CD4-positive, alpha-beta memory T cell (primary cell): ENCODE measurements at regions not wholly inside any gene's neighbourhood (a gene's known extent, or its start where the extent isn't known, plus 50 kb on each side); places are given as distances from the start of the nearest gene placed in this dataset.

Source experiments
- CTCF ChIA-PET: fragments of 350-600 bp; sonication (Branson Sonifier 250); formaldehyde crosslinking; loops from one replicate; lab custom pipeline; 2021; ENCODE audit warnings: inconsistent platforms; ENCODE audit not compliant: partially characterized antibody; lab: Charles Lee
- POLR2A ChIA-PET: fragments of 350-600 bp; sonication (Branson Sonifier 250); formaldehyde crosslinking; loops from one replicate; lab custom pipeline; 2021; ENCODE audit not compliant: partially characterized antibody; lab: Charles Lee
- DNase-seq, 5 donors: peaks; one replicate each; pipeline versions ENCODE4 v3.0.0 to v3.0.0-alpha.2; 2020 to 2022; ENCODE audit warnings: mixed read lengths in 1 of 5
- H3K27ac ChIP-seq: one replicate; pipeline ENCODE4 v1.7.0; 2013; ENCODE audit warnings: low read depth, low read length
- H3K27me3 ChIP-seq: 2 replicates; pipeline ENCODE4 v1.7.0; 2013; ENCODE audit warnings: mild to moderate bottlenecking, low read length, moderate library complexity; ENCODE audit not compliant: insufficient read depth
- H3K36me3 ChIP-seq: 2 replicates; pipeline ENCODE4 v1.7.0; 2013; ENCODE audit warnings: mild to moderate bottlenecking, low read length, moderate library complexity; ENCODE audit not compliant: insufficient read depth
- H3K4me1 ChIP-seq: 2 replicates; pipeline ENCODE4 v1.7.0; 2013; ENCODE audit warnings: mild to moderate bottlenecking, low read length, moderate library complexity; ENCODE audit not compliant: insufficient read depth
- H3K4me3 ChIP-seq, 2 donors: one replicate each; pipeline ENCODE4 v1.7.0; 2013; ENCODE audit warnings: low read length in 2 of 2, mild to moderate bottlenecking in 1 of 2
- H3K9me3 ChIP-seq, 2 donors: one replicate each; pipeline ENCODE4 v1.7.0; 2013; ENCODE audit warnings: low read length in 2 of 2, control low read depth in 1 of 2; ENCODE audit not compliant: control insufficient read depth in 1 of 2
- H3K27ac Mint-ChIP-seq, 7 donors: one replicate each; pipeline ENCODE4 v1.8.0; 2020 to 2021; ENCODE audit warnings: mixed read lengths in 7 of 7, mild to moderate bottlenecking in 6 of 7, inconsistent platforms in 3 of 7, moderate library complexity in 3 of 7
- H3K27me3 Mint-ChIP-seq, 2 donors: one replicate each; pipeline ENCODE4 v1.8.0; 2020 to 2021; ENCODE audit warnings: mixed read lengths in 2 of 2
- H3K36me3 Mint-ChIP-seq, 2 donors: one replicate each; pipeline ENCODE4 v1.8.0; 2020 to 2021; ENCODE audit warnings: mixed read lengths in 2 of 2, inconsistent platforms in 1 of 2, mild to moderate bottlenecking in 1 of 2
- H3K4me1 Mint-ChIP-seq, 4 donors: one replicate each; pipeline ENCODE4 v1.8.0; 2020 to 2021; ENCODE audit warnings: mixed read lengths in 4 of 4, mild to moderate bottlenecking in 1 of 4
- H3K4me3 Mint-ChIP-seq, 8 donors: one replicate each; pipeline ENCODE4 v1.8.0; 2020 to 2021; ENCODE audit warnings: mixed read lengths in 8 of 8, mild to moderate bottlenecking in 7 of 8, moderate library complexity in 6 of 8, inconsistent platforms in 3 of 8
- H3K9me3 Mint-ChIP-seq, 8 donors: one replicate each; pipeline ENCODE4 v1.8.0; 2020 to 2021; ENCODE audit warnings: mixed read lengths in 8 of 8, mild to moderate bottlenecking in 5 of 8, inconsistent platforms in 3 of 8, moderate library complexity in 1 of 8
- intact Hi-C: fragments of 100-400 bp; cut with micrococcal nuclease; formaldehyde crosslinking; loops from one replicate; pipeline ENCODE4 v1.15.1; 2023

- H3K27me3 ChIP-seq, result peaks cover 4% of the 10 kb centered on the region
- CTCF ChIA-PET, result no interaction called here
- H3K27ac ChIP-seq, result no peak overlapping the region
- no peak overlapping the region for H3K27ac Mint-ChIP-seq
- POLR2A ChIA-PET, result no interaction called here
- intact Hi-C loops, result no loop called here
- H3K4me1 ChIP-seq, result no peaks in the 10 kb centered on the region
- H3K9me3 Mint-ChIP-seq, result no peaks in the 10 kb centered on the region
- DNase-seq, result no peak
- H3K4me1 Mint-ChIP-seq, result no peaks in the 10 kb centered on the region
- no peaks in the 10 kb centered on the region for H3K27me3 Mint-ChIP-seq
- no peaks in the 10 kb centered on the region for H3K36me3 Mint-ChIP-seq
- no peaks in the 10 kb centered on the region for H3K9me3 ChIP-seq
- H3K36me3 ChIP-seq, result no peaks in the 10 kb centered on the region
- no peak overlapping the region for H3K4me3 Mint-ChIP-seq
- no peak overlapping the region for H3K4me3 ChIP-seq
These were observed 536.7 kb upstream of the TBL1XR1 start for GRCh38 chr3:177733936-177734335.

GRCh38 chr3:177735431-177735830, 538.1 kb upstream of the TBL1XR1 start:
- Histone ChIP-seq H3K9me3 (no peaks in the 10 kb centered on the region), H3K4me1 (no peaks in the 10 kb centered on the region), H3K36me3 (no peaks in the 10 kb centered on the region), H3K27me3 (peaks cover 4% of the 10 kb centered on the region), H3K27ac (no peak overlapping the region), H3K4me3 (no peak overlapping the region)
- H3K36me3 Mint-ChIP-seq, result no peaks in the 10 kb centered on the region
- POLR2A ChIA-PET, result no interaction called here
- no peaks in the 10 kb centered on the region for H3K27me3 Mint-ChIP-seq
- H3K27ac Mint-ChIP-seq, result no peak overlapping the region
- CTCF ChIA-PET, result no interaction called here
- no peaks in the 10 kb centered on the region for H3K4me1 Mint-ChIP-seq
- H3K4me3 Mint-ChIP-seq, result no peak overlapping the region
- intact Hi-C loops, result no loop called here
- DNase-seq, result no peak
- H3K9me3 Mint-ChIP-seq, result no peaks in the 10 kb centered on the region

GRCh38 chr3:177739461-177739860, 542.2 kb upstream of the TBL1XR1 start:
- no peaks in the 10 kb centered on the region for H3K27me3 Mint-ChIP-seq
- no peaks in the 10 kb centered on the region for H3K4me1 ChIP-seq
- no peak overlapping the region for H3K27ac ChIP-seq
- H3K9me3 ChIP-seq, result no peaks in the 10 kb centered on the region
- no peak overlapping the region for H3K27ac Mint-ChIP-seq
- no peak for DNase-seq
- H3K27me3 ChIP-seq, result peaks cover 4% of the 10 kb centered on the region
- H3K4me3 ChIP-seq, result no peak overlapping the region
- H3K4me3 Mint-ChIP-seq, result no peak overlapping the region
- ChIA-PET POLR2A (no interaction called here), CTCF (no interaction called here)
- no peaks in the 10 kb centered on the region for H3K36me3 ChIP-seq
- intact Hi-C loops, result no loop called here
- no peaks in the 10 kb centered on the region for H3K36me3 Mint-ChIP-seq
- H3K9me3 Mint-ChIP-seq, result peaks cover 0 to 1% (median 0%) of the 10 kb centered on the region in 8 donors
- no peaks in the 10 kb centered on the region for H3K4me1 Mint-ChIP-seq

GRCh38 chr3:177740254-177740653, 543.0 kb upstream of the TBL1XR1 start:
- Mint-ChIP-seq H3K9me3 (peaks cover 0 to 1% (median 0%) of the 10 kb centered on the region in 8 donors), H3K4me3 (no peak overlapping the region), H3K27me3 (no peaks in the 10 kb centered on the region), H3K27ac (no peak overlapping the region), H3K36me3 (no peaks in the 10 kb centered on the region), H3K4me1 (no peaks in the 10 kb centered on the region)
- H3K27ac ChIP-seq, result no peak overlapping the region
- DNase-seq, result no peak
- ChIA-PET CTCF (no interaction called here), POLR2A (no interaction called here)
- no peak overlapping the region for H3K4me3 ChIP-seq
- H3K27me3 ChIP-seq, result peaks cover 4% of the 10 kb centered on the region
- H3K36me3 ChIP-seq, result no peaks in the 10 kb centered on the region
- H3K9me3 ChIP-seq, result no peaks in the 10 kb centered on the region
- intact Hi-C loops, result no loop called here
- no peaks in the 10 kb centered on the region for H3K4me1 ChIP-seq

- H3K27ac ChIP-seq, result no peak overlapping the region
- POLR2A ChIA-PET, result no interaction called here
- no peak overlapping the region for H3K4me3 ChIP-seq
- Mint-ChIP-seq H3K9me3 (peaks cover 0 to 1% (median 0%) of the 10 kb centered on the region in 8 donors), H3K27me3 (no peaks in the 10 kb centered on the region), H3K27ac (no peak overlapping the region), H3K4me3 (no peak overlapping the region), H3K4me1 (no peaks in the 10 kb centered on the region), H3K36me3 (no peaks in the 10 kb centered on the region)
- no peaks in the 10 kb centered on the region for H3K36me3 ChIP-seq
- H3K4me1 ChIP-seq, result no peaks in the 10 kb centered on the region
- intact Hi-C loops, result no loop called here
- no peak for DNase-seq
- CTCF ChIA-PET, result no interaction called here
- H3K27me3 ChIP-seq, result peaks cover 4% of the 10 kb centered on the region
- no peaks in the 10 kb centered on the region for H3K9me3 ChIP-seq
These were observed 545.0 kb upstream of the TBL1XR1 start for GRCh38 chr3:177742273-177742672.

- no peaks in the 10 kb centered on the region for H3K36me3 Mint-ChIP-seq
- H3K27me3 Mint-ChIP-seq, result no peaks in the 10 kb centered on the region
- Histone ChIP-seq H3K4me1 (no peaks in the 10 kb centered on the region), H3K36me3 (no peaks in the 10 kb centered on the region), H3K9me3 (no peaks in the 10 kb centered on the region), H3K4me3 (no peak overlapping the region), H3K27me3 (no peaks in the 10 kb centered on the region), H3K27ac (no peak overlapping the region)
- intact Hi-C loops, result no loop called here
- H3K4me3 Mint-ChIP-seq, result no peak overlapping the region
- POLR2A ChIA-PET, result no interaction called here
- peaks cover 0 to 1% (median 0%) of the 10 kb centered on the region in 8 donors for H3K9me3 Mint-ChIP-seq
- no peak for DNase-seq
- no peaks in the 10 kb centered on the region for H3K4me1 Mint-ChIP-seq
- H3K27ac Mint-ChIP-seq, result no peak overlapping the region
- CTCF ChIA-PET, result no interaction called here
These were observed 546.0 kb upstream of the TBL1XR1 start for GRCh38 chr3:177743173-177743890.

GRCh38 chr3:177744873-177745606, 547.8 kb upstream of the TBL1XR1 start:
- Histone ChIP-seq H3K4me3 (no peak overlapping the region), H3K36me3 (no peaks in the 10 kb centered on the region), H3K4me1 (no peaks in the 10 kb centered on the region), H3K27ac (no peak overlapping the region), H3K27me3 (no peaks in the 10 kb centered on the region), H3K9me3 (no peaks in the 10 kb centered on the region)
- Mint-ChIP-seq H3K27ac (no peak overlapping the region), H3K4me1 (no peaks in the 10 kb centered on the region), H3K36me3 (no peaks in the 10 kb centered on the region), H3K4me3 (no peak overlapping the region), H3K9me3 (peaks cover 0 to 1% (median 0%) of the 10 kb centered on the region in 8 donors), H3K27me3 (no peaks in the 10 kb centered on the region)
- ChIA-PET POLR2A (no interaction called here), CTCF (no interaction called here)
- no peak for DNase-seq
- intact Hi-C loops, result no loop called here
